Calu3 (cell line): ENCODE measurements at regions not wholly inside any gene's neighbourhood (a gene's known extent, or its start where the extent isn't known, plus 50 kb on each side); places are given as distances from the start of the nearest gene placed in this dataset.

Experiments used
- BruUV-seq: library from RNA; stranded (reverse); fragments of 400-500 nt; replicated peaks from 2 replicates; lab custom pipeline; 2021; lab: Mats Ljungman, UMichigan
- CTCF ChIA-PET: fragments of 300-600 bp; sonication (Branson Sonifier 250); formaldehyde crosslinking; loops from one replicate; lab custom pipeline; 2022; ENCODE audit warnings: antibody characterized with exemption; lab: Charles Lee
- DNase-seq: peaks from one replicate; pipeline ENCODE4 v3.0.0; 2022
- H3K27ac Mint-ChIP-seq: one replicate; pipeline ENCODE4 v1.8.0; 2022; ENCODE audit warnings: mixed read lengths; ENCODE audit not compliant: unreplicated experiment
- H3K27me3 Mint-ChIP-seq: one replicate; pipeline ENCODE4 v1.8.0; 2022; ENCODE audit warnings: mixed read lengths; ENCODE audit not compliant: unreplicated experiment
- H3K36me3 Mint-ChIP-seq: one replicate; pipeline ENCODE4 v1.8.0; 2022; ENCODE audit warnings: mild to moderate bottlenecking, moderate library complexity, mixed read lengths; ENCODE audit not compliant: insufficient read depth, unreplicated experiment
- H3K4me1 Mint-ChIP-seq: one replicate; pipeline ENCODE4 v1.8.0; 2022; ENCODE audit warnings: mild to moderate bottlenecking, low read depth, mixed read lengths; ENCODE audit not compliant: unreplicated experiment
- H3K4me3 Mint-ChIP-seq: one replicate; pipeline ENCODE4 v1.8.0; 2022; ENCODE audit warnings: mild to moderate bottlenecking, low read depth, moderate library complexity, mixed read lengths; ENCODE audit not compliant: unreplicated experiment
- H3K9me3 Mint-ChIP-seq: one replicate; pipeline ENCODE4 v1.8.0; 2022; ENCODE audit warnings: low read depth, mixed read lengths; ENCODE audit not compliant: unreplicated experiment
- intact Hi-C: fragments of 100-400 bp; cut with micrococcal nuclease; formaldehyde crosslinking; loops from one replicate; pipeline ENCODE4 v1.10.0; 2022; ENCODE audit not compliant: unreplicated experiment
- TF ChIP-seq, protein P1 (sequence below): fragments of 200-600 bp; IDR thresholded peaks from one replicate; pipeline ENCODE4 v1.8.0; 2022; ENCODE audit warnings: antibody characterized with exemption; ENCODE audit not compliant: unreplicated experiment

DNA sequence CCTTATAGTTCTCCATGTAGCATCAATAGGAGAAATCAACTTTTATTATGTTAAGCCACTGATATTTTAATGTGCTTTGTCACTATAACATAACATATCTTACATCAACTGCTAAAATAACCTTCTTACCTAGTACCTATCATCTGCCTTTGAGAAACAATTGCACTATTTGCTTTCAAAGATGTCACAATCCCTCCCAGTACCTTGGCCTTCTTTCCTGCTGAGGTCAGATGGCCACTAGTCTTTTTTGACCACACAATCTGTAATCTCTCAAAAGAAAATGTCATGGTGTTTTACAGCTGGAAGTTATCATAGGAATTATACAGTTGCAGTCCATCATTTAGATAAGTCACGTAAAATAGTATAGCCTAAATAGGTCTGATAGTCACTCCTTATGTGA lies 247.5 kb upstream of the SLITRK3 start:
- no peaks in the 10 kb centered on the region for H3K27me3 Mint-ChIP-seq
- H3K9me3 Mint-ChIP-seq, result no peaks in the 10 kb centered on the region
- no peaks in the 10 kb centered on the region for H3K36me3 Mint-ChIP-seq
- CTCF ChIA-PET, result no interaction called here
- peaks cover 10% of the 10 kb centered on the region for H3K4me1 Mint-ChIP-seq
- no peak for DNase-seq
- TF ChIP-seq, protein P1, sequence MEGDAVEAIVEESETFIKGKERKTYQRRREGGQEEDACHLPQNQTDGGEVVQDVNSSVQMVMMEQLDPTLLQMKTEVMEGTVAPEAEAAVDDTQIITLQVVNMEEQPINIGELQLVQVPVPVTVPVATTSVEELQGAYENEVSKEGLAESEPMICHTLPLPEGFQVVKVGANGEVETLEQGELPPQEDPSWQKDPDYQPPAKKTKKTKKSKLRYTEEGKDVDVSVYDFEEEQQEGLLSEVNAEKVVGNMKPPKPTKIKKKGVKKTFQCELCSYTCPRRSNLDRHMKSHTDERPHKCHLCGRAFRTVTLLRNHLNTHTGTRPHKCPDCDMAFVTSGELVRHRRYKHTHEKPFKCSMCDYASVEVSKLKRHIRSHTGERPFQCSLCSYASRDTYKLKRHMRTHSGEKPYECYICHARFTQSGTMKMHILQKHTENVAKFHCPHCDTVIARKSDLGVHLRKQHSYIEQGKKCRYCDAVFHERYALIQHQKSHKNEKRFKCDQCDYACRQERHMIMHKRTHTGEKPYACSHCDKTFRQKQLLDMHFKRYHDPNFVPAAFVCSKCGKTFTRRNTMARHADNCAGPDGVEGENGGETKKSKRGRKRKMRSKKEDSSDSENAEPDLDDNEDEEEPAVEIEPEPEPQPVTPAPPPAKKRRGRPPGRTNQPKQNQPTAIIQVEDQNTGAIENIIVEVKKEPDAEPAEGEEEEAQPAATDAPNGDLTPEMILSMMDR, result no peak
- H3K4me3 Mint-ChIP-seq, result no peak overlapping the region
- intact Hi-C loops, result no loop called here
- no TSS peak for BruUV-seq
- H3K27ac Mint-ChIP-seq, result no peak overlapping the region

GRCh38 chr3:165442061-165442460 lies 245.9 kb upstream of the SLITRK3 start:
- peaks cover 10% of the 10 kb centered on the region for H3K4me1 Mint-ChIP-seq
- TF ChIP-seq, protein P1, result no peak
- H3K36me3 Mint-ChIP-seq, result no peaks in the 10 kb centered on the region
- H3K4me3 Mint-ChIP-seq, result no peak overlapping the region
- no peaks in the 10 kb centered on the region for H3K9me3 Mint-ChIP-seq
- intact Hi-C loops, result no loop called here
- no TSS peak for BruUV-seq
- no peak overlapping the region for H3K27ac Mint-ChIP-seq
- CTCF ChIA-PET, result no interaction called here
- no peak for DNase-seq
- no peaks in the 10 kb centered on the region for H3K27me3 Mint-ChIP-seq

DNA sequence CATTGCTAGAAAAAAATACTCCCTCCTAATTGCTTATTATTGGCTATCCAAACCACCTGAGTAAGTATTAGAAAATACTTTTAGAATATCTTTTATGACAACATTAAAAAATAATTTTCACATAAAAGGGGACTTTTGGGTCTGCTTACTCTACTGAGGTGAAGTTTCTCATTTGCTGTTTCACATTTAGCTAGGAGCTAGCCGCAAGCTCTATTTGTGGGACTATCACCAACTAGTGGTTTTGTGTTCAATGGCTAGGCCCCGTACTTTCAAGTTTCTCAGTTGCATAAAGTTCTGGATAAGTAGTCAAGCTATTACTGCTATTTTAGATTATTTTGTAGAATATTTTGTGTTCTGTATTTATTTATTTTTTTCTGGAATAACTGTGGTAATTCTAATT lies 244.2 kb upstream of the SLITRK3 start:
- TF ChIP-seq, protein P1, result no peak
- Mint-ChIP-seq H3K4me1 (peaks cover 10% of the 10 kb centered on the region), H3K27me3 (no peaks in the 10 kb centered on the region), H3K27ac (peak overlapping the region; percentile 72), H3K9me3 (no peaks in the 10 kb centered on the region), H3K4me3 (no peak overlapping the region), H3K36me3 (no peaks in the 10 kb centered on the region)
- no TSS peak for BruUV-seq
- intact Hi-C loops, result no loop called here
- CTCF ChIA-PET, result interaction anchor here (1.5 kb wide), 1 partner anchor 20 kb away, joined by 5 read pairs; no protein-coding TSS in a partner anchor
- no peak for DNase-seq

DNA sequence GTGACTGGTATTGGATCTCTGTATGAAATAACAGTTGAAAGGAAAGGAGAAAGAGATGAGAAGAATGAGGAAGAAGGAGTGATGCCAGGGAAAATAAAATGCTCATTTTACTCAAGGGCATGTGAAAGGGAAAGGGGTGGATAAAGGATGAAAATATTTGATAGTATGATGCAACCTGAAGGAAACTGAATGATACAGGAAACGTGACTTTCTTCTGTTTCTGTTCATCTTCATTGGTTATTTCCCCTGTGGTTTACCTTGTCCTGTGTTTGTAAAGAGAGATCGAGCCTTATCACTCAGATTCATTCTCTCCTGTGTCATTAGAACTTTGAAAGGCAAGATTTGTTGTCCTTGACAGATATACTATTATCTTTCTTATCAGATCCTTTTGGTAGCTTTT lies 243.6 kb upstream of the SLITRK3 start:
- H3K4me1 Mint-ChIP-seq, result peaks cover 10% of the 10 kb centered on the region
- TF ChIP-seq, protein P1, result no peak
- DNase-seq, result no peak
- CTCF ChIA-PET, result interaction anchor here (1.5 kb wide), 1 partner anchor 20 kb away, joined by 5 read pairs; no protein-coding TSS in a partner anchor
- H3K27ac Mint-ChIP-seq, result peak overlapping the region; percentile 72
- intact Hi-C loops, result no loop called here
- no peaks in the 10 kb centered on the region for H3K27me3 Mint-ChIP-seq
- no peaks in the 10 kb centered on the region for H3K9me3 Mint-ChIP-seq
- H3K4me3 Mint-ChIP-seq, result no peak overlapping the region
- H3K36me3 Mint-ChIP-seq, result no peaks in the 10 kb centered on the region
- BruUV-seq, result no TSS peak
